GM19463 (cell line): ENCODE measurements at regions not wholly inside any gene's neighbourhood (a gene's known extent, or its start where the extent isn't known, plus 50 kb on each side); places are given as distances from the start of the nearest gene placed in this dataset.

Experiments
- ATAC-seq: cut with Tn5 transposase; IDR thresholded peaks from one replicate; pipeline ENCODE4 v1.9.1; 2021; ENCODE audit warnings: mild to moderate bottlenecking, moderate library complexity; ENCODE audit not compliant: unreplicated experiment

DNA sequence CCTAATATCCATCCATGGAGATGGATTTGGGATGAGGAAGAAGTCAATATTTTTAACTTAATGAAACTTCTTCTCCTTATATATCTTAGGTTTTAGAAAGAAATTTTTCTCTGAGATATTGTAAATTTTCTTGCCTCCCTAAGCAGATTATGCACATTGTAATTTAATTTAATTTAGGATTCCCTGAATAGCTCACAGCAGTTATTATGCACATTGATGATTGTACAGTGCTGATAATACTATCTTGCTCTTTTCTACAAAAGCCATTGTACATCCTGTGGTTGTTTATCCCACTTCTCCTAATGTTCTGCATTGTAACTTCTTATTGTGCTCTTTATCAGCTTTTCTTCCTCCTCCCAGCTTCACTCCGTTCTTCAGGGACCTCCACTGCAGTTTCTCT is 410.4 kb upstream of the WWC1 start:
- ATAC-seq: no peak

DNA sequence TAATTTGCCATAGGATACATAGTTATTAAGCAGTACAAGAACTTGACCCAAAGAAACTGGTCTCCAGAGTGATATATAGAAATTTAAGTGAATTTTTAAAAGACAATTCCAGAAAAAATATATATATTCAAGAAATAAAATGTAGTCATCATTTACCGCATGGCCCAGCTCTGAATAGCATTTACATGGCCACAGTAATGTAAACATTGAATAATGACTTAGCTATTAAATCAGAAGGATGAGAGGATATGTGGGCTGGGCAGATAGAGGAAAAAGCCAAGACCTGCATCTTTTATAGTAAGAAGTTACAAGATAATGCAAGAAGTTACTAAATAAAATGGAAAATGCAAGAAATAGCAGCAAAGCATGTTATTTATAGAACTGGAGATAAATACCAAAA is 405.2 kb upstream of the WWC1 start:
- no peak for ATAC-seq

DNA sequence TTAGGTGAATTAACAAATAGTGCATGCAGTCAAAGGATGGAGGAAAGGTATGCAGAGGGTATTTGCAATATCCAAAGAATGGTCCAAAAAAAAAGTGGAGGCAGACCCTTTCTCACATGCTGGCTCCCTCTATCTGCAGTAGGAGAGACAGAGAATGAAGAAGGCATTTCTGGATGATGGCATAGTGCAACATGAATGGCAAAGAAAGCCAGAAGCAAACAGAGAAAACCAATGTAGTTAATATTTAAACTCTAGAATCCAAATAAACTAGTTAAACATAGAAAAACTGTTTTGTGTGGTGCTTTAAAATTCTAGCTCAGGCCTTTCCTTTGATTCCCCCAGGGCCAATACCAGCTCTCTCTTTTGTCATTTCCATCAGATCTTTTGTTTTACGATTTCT is 403.1 kb upstream of the WWC1 start:
- no peak for ATAC-seq

DNA sequence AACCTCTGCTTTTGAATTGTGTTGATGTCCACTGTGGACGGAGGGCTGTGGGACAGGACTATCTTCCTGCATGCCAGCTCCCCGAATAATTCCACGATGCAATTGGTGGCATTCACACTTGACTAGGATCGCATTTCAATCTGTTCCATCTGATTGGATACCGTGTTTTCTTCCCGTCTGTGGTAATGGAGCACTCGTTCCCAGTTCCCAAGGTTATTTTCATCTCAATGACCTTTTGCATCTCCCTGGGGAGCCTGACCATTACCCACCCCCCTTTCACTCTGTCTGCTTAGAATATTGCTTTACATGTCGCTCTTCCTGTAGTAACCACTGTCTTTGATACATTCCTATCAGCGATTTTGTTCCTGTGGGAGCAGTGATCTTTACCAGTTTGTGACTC is 402.2 kb upstream of the WWC1 start:
- no peak for ATAC-seq

DNA sequence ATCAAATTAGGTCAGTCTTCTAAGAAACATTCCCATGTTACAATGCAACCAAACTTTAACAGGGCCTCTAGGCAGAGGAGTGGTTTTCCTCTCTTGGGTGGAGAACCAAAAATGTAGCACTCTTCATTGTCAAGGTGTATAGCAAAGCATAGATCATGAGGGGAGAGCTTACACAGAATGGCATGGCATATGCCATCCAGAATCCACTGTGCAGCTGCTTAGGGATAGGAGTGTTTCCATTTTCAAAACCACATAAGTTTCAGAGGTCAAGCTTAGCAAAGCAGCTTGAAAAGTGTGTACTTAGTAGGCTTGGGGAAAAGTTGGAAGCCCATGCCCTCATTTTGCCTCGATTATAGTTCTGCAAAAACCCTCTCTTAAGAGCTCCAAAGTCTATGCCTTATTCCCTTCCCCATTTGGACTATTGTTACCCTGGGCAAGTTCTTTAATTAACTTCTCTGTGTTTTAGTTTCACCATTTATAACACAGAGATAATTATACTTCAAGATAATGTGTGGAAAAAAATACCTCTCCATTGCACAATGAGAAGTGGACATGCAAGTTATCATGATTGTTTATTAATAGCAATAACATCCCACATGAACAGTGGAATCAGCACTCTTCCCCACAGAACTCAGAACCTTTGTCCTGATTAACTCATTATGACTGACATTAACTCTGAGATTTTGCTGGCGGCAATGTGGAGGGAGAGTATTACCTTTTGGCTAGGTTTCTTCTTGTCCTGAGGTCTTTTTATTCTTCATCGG is 398.9 kb upstream of the WWC1 start:
- ATAC-seq: no peak

DNA sequence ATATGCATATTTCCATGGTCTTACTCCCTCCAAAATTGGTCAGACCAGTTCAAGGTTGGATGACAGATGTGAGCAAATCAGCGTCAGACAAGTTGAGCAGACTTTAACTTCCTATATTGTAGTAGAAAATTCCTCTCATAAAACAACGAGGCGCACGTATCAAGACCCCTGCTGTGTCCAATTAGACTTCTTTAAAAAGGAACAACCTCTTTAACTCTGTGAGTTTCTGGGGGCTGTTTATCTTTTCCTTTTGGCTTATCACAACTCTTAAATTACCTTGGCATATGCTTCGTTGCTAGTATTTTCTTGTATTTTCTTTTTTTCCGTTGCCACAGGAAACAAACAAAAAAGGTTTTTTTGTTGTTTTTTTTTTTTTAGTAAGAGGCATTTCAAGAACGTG is 398.2 kb upstream of the WWC1 start:
- no peak for ATAC-seq

DNA sequence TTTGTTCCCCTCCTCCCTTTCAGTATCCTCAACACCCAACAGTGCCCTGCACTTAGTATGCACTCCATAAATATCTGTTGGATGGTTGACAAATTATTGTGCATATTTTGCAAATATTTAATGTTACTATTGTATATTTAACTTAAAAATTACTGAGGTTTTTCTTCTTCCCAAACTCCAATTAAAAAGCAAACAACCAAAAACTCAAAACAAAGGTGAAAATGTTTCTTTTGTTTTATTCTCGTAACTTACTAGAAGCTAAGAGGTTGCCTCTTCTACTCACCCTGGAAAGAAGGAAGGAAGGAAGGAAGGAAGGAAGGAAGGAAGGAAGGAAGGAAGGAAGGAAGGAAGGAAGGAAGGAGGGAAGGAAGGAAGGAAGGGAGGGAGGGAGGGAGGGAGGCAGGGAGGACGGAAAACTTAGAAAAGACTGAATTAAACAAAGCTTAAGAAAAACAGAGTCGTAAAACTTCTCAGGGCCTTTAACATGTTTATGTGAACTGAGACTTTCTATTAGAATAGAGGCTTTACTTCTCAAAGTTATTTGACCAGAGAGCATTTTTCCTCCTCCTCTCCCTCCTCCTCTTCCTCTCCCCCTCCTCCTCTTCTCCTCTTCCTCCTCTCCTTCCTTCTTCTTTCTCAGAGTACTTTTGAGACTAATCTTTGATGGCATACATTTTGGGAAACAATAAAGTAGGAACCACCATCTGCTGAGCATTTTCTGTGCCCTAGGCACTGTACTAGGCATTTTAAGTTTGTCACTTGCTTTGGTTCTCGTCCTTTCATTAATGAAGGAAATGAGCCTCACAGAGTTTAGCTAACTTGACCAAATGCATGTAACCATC is 396.6 kb upstream of the WWC1 start:
- no peak for ATAC-seq

DNA sequence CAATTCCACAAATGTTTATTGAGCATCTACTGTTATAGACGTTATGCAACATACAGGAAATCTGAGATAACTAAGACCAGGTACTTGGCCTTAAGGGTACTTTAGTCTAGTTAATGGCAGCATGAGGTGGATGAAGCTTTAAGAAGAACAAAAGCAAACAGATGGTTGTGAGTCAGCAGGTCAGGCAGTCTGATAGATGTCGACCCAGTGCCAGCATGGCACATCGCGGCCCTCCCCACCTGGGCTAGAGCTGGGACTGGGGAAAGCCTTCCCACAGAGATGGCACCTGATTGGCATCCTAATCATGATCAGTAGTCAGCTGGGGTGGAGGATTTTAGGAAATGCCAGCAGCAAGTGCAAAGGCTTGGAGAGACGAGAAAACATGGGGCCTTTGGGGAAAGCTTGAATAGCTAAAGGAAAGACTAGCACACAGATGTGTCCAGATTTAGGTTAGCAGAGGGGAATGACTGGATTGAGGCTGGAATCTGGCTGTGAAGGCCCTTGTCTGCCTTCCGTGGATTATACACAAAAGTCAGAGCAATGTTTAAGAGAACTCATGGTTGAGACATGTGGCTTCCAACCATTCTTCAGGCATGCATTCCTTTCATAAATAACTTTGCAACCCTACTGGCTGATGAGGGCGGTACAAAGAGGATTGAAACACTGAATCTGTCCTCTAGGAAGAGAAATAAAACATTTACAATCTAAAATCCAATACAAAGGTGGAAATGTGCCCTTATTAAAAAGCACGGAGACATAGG is 395.4 kb upstream of the WWC1 start:
- no peak for ATAC-seq

DNA sequence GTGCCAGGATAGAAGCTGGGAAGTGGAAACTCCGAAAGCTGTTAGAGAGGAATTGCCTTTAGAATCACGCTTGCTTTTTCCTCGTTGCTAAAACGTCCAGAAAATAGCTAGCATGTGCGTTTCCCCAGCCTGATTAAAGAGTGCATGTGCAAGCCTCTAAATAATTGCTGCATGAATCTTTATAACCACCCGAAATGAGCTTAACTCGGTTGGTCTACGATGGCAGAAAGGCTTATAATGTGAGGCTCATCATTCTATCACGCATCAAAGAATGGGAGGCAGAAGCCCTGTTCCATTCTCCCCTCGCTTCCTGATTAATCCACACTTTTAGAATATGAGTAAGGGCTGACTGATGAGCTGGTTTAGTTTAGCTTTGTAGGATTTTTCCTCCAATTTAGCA is 394.6 kb upstream of the WWC1 start:
- ATAC-seq: no peak

DNA sequence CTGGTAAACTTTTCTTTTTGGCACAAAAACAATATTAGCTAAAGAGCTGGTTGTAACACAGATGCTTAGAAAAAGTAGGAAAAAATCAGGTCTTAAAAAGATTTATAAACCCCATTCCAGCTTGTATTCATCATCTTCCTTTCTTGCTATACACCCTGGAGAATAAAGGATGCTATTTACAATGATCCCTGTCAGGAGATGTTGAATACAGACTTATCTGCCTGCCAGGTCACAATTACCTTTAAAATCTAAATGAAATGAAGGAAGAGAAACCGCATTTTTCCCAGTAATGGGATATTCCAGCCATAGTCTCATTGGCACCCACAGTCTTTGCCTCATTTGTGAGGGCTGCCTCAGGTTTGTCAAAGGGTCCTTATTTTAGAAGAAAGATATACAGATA is 394.1 kb upstream of the WWC1 start:
- ATAC-seq: no peak

DNA sequence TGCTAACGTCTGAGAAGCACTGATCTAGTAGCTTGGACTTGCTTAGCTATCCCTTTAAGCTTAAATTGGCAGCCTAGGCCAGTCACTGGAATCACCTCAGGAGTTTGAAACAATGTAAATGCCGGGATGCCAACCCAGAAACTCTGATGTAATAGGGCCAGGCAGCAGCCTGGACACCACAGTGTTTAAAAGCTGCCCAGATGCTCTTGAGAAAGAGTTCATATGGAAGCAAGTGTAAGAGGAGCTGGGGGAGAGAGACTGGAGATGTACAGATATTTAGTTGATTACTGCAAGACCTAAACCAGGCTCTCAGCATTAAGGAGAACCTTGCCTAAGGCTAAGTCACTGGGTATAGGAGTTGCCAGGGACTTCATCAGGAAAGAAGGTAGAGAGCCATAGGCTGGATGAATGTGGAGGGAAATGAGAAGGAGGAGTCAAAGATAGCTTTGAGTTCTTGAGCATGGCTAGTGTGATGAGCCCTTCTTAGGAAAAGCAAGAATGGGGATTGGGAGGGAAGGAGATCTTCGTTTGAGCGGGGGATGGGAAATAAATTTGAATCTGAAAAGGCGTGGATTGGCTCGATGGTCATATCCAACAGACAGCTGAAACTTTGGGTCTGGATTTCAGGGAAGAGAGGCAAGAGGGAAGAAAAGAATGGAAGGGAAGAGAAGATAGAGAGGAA is 392.9 kb upstream of the WWC1 start:
- no peak for ATAC-seq

DNA sequence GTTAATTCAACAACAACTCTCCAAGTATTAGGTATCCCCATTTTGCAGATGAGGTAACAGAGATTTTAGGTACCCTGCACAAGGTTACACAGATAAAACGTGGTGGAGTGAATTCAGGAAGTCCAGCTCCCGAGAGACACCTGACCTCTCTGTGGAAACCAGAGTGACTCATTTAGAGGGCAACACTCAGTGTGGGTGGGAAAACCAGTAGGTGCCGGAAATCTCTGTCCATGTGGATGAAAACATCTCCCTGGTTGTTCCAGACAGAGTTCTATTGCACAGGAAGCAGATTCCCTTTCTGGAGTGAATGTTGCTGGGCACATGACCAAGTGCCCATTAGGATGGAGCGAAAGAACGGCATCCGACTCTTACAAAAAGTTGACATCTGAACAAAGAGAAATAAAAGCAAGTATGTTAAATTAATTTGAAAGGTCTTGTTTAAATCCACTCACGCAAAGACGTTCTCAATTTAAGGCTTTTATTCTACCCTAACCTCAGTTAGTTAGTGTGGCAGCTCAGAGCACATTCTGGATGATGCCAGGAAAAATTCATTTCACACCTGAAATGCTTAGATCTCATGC is 391.9 kb upstream of the WWC1 start:
- no peak for ATAC-seq

DNA sequence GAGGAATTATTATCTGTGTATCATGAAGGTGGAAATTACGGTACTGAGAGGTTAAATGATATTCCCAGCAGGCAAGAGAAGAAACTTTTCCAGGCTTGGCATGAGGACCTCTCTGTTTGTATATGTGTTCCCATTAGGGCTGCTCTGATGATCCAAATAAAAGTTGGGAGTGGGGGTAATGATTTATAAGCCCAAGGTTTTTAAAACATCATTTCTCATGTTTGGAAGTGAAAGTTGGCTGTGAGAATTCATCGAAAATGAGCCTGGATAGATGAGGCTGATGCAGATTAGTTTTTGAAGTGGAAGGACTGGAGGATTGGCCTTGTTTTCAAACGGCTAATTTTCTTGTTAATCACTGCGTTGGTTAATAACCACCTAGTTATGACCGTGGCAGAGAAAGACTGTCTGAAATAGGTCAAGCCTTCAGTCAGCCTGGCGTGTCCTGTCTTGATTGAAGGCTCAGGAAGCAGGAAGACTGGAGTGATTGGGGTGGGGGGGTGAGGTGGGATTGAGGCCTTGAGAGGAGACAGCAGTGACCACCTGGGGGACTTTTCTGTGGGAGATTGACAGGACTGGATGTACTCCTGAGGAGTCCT is 391.0 kb upstream of the WWC1 start:
- ATAC-seq: no peak

DNA sequence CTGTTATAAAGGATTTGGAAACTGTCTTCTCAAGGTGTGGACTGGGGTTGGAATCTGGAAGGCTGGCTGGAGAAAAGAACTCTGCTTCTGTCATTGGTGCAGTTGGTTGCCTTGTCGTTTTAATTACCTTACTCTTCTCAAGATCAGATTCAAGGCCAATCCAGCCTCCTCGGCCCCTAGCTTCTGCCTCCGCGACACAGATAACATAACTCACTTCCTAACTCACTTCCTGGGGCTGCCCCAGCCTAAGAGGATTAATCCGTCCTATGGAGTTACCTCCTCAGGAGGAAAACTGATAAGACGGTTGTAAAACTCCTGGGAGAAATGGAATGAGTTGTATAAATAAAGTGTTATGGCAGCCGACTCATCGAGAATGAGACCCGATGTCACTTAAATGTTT is 389.1 kb upstream of the WWC1 start:
- ATAC-seq: no peak

DNA sequence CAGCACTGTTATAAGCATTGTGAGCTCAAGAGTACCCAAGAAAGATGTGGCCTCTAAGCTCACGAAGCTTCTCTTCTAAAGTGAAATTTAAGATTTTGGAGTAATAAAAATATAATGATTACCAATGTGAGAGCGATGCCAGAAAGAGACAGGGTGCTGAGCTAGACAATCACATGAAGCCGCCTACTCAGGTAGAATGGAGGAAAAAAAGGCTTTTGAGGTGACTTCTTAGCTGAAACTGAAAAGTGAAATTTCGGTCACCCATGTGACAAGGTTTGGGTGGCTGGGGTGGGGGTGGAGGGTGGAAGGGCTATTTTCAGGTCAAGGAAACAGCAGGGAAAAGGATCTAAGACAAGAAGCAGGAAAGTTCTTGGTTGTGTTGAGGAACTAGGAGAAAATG is 388.2 kb upstream of the WWC1 start:
- no peak for ATAC-seq

DNA sequence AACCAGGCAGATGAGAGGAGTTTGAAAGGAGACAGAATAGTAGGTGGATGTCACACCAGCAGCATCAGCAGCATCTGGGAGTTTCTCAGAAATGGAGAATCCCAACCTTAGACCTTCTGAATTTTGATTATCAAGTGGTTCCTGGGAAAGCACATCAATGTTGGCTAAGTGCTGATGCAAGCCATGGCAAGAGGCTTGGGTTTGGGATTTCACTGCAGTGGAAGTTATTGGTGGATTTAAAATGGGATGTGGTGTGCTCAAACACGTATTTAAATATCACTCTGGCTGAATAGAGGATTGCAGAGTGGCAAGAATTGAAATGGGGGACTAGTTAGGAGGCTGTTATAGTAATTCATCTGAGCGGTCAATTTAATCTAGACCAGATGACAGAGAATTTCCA is 387.8 kb upstream of the WWC1 start:
- ATAC-seq: no peak

DNA sequence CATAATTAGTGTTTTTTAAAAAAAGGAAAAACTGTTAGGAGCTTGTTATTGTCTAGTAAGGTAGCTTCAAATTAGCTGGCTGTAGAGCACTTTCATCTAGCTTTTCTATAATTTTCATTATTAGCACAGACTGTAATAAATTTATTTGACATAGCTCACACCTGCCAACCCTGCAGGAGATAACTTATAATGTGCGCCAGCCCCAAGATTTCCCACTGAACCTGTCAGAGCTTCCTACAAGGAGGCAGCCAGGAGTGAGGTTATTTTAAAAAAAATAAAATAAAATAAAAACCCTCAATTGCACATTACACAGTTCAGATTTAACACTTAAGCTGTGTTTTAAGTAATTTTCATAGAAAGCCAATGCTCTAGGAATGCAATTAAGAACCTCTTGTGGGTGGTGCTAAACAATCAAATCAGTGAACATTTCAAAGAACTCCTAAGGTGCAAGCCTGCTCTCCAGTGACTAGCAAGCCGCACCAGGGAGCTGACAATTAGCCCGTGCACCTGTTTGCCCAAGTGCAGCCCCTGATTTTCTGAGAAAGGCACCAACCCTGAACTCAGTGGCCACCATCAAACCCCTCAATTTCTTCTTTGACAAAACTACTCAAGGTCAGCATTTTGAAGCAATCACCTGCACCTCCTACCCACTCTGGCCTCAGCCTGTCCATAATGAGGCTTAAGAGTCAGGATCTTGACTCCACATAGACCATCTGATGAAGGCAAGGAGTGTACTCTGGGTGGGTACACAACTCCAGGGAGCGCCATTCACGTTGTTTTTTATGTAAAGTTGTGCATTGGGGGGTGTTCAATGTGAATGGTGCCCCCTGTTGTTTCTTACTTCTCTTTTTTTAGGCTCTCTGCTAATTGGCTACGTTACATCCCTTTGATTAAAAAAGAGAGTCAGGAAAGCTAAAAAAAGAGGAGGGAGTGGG is 385.3 kb upstream of the WWC1 start:
- ATAC-seq: no peak

DNA sequence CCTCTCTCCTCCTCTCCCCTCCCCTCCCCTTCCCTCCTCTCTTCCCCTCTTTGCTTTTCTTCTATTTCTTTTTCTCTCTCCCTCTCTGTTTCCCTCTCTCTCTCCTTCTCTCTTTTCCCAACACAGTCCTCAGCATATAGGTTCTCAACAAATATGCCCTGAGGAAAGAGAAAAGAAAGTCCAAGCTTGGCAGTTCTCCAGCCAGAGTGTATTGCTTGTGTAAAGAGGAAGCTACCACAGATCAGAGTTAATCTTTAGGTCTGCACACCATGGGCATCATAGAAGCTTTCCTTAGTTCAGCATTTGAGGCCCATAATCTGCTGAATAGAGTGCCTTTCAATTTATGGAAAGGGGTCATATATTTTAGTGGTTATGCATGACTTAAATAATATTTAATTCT is 382.8 kb upstream of the WWC1 start:
- no peak for ATAC-seq

DNA sequence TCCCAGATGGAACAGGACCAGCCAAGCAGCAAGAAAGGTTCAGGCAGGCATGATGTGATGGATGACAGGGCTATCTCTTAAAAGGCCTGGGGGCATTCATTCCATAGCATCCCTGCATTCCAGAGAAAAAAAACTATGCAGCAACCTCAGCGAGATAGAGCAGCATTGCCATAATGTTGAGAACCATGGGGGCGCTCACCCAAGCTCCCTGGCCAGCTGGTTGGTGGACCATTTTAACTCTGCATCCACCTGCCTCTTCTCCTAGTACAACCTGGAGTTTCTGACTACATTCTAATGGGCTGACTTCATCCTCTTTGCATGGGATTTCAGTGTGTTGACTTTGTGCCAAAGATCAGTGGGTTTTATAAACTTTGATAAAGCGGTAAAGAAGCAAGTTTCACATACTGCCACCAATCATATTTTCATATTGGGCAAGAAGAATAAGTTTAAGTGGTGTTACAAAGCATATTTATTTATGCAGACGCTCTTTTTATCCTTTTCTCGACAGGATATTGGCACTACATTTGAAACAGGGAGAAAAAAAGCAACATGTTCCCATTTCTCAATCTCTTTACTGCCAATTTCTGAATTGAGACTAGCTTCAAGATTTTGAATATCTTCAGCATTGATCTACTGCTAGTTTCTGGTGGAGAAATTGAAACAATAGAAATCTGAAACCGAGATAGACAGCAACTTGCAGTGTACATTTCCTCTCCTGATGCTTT is 378.3 kb upstream of the WWC1 start:
- no peak for ATAC-seq
